HepG2 (cell line): ENCODE measurements at regions not wholly inside any gene's neighbourhood (a gene's known extent, or its start where the extent isn't known, plus 50 kb on each side); places are given as distances from the start of the nearest gene placed in this dataset.

Experiments used
- ATAC-seq: fragments of 200-7000 bp; cut with Tn5 transposase; 3 replicates; pipeline ENCODE4 v1.9.1; 2020; ENCODE audit warnings: mild to moderate bottlenecking, moderate library complexity
- BruUV-seq: library from RNA; stranded (reverse); fragments of 400-500 nt; replicated peaks from 2 replicates; lab custom pipeline; 2021; lab: Mats Ljungman, UMichigan
- CTCF ChIA-PET: fragments of 300-600 bp; formaldehyde crosslinking; extraction: SDS; loops from one replicate; lab custom pipeline; 2021; ENCODE audit warnings: low total read pairs, inconsistent platforms, low intra/inter-chr PET ratio; lab: Yijun Ruan, JAX
- POLR2A ChIA-PET: fragments of 350-600 bp; sonication (Branson Sonifier 250); formaldehyde crosslinking; loops from one replicate; lab custom pipeline; 2020; ENCODE audit warnings: antibody characterized with exemption, inconsistent platforms; lab: Yijun Ruan, JAX
- DNase-seq: peaks from one replicate; pipeline ENCODE4 v3.0.0-alpha.2; 2015; ENCODE audit warnings: low spot score
- FAIRE-seq: peaks from 3 replicates; lab custom pipeline; 2011; peaks lifted over from hg19 to GRCh38; lab: Jason Lieb, UNC
- H2AFZ ChIP-seq: one replicate; pipeline ENCODE4 v1.6.1; 2011; ENCODE audit warnings: low read length, inconsistent platforms
- H3K27ac ChIP-seq: fragments of 300-600 bp; 3 replicates; pipeline ENCODE4 v1.8.0; 2011; ENCODE audit warnings: mixed run types, mild to moderate bottlenecking, mixed read lengths, low read length, inconsistent platforms; ENCODE audit not compliant: insufficient read depth; ENCODE audit errors: extremely low read length
- H3K27me3 ChIP-seq, 2 experiments: fragments of 200-600 bp in 1 of 2; 2 replicates in 1 of 2; 3 replicates in 1 of 2; pipeline versions ENCODE4 v1.6.0 to v1.8.0; 2011; ENCODE audit warnings: low read length in 2 of 2, mild to moderate bottlenecking in 2 of 2, moderate library complexity in 2 of 2, inconsistent platforms in 1 of 2; ENCODE audit not compliant: insufficient read depth in 2 of 2, control insufficient read depth in 1 of 2
- H3K36me3 ChIP-seq, 2 experiments: fragments of 200-600 bp in 1 of 2; replicated peaks in 1 of 2; 2 replicates in 1 of 2; 3 replicates in 1 of 2; pipeline versions ENCODE4 v1.5.1 to v1.8.0; 2011; ENCODE audit warnings: low read length in 2 of 2, inconsistent platforms in 1 of 2; ENCODE audit not compliant: insufficient read depth in 2 of 2, control insufficient read depth in 1 of 2
- H3K4me1 ChIP-seq: 2 replicates; pipeline ENCODE4 v1.5.1; 2012; ENCODE audit warnings: low read length, inconsistent platforms; ENCODE audit not compliant: insufficient read depth
- H3K4me2 ChIP-seq: 2 replicates; pipeline ENCODE4 v1.6.0; 2011; ENCODE audit warnings: low read depth, low read length, inconsistent platforms
- H3K4me3 ChIP-seq, 3 experiments: fragments of 200-600 bp in 1 of 3; sonication (generic), shearing (Covaris generic) in 1 of 3; replicated peaks in 1 of 3; 2 replicates each; pipeline ENCODE4 v1.5.1; 2011 to 2016; ENCODE audit warnings: low read length in 3 of 3, inconsistent platforms in 2 of 3, low read depth in 2 of 3, mild to moderate bottlenecking in 2 of 3, control low read depth in 1 of 3, mixed read lengths in 1 of 3; ENCODE audit not compliant: insufficient read depth in 1 of 3
- H3K79me2 ChIP-seq: one replicate; pipeline ENCODE4 v1.6.1; 2011; ENCODE audit warnings: low read length, inconsistent platforms; ENCODE audit not compliant: insufficient read depth
- H3K9ac ChIP-seq: 2 replicates; pipeline ENCODE4 v1.6.0; 2011; ENCODE audit warnings: mild to moderate bottlenecking, low read depth, low read length, inconsistent platforms; ENCODE audit not compliant: insufficient read depth
- H3K9me3 ChIP-seq: 2 replicates; pipeline ENCODE4 v1.5.1; 2012; ENCODE audit warnings: mild to moderate bottlenecking, low read length
- H4K20me1 ChIP-seq: 2 replicates; pipeline ENCODE4 v1.6.0; 2011; ENCODE audit warnings: inconsistent platforms, mild to moderate bottlenecking, low read length, moderate library complexity; ENCODE audit not compliant: insufficient read depth
- ATAD3A ChIP-seq: sonication (generic); formaldehyde crosslinking; IDR thresholded peaks from 2 replicates; pipeline ENCODE4 v1.4.0; 2020; ENCODE audit warnings: missing genetic modification reagents
- CBX2 ChIP-seq, 2 experiments: fragments of 200-600 bp in 1 of 2; sonication (generic); formaldehyde crosslinking in 1 of 2; IDR thresholded peaks; 2 replicates each; pipeline versions ENCODE4 v1.7.0 to v1.8.1; 2018 to 2022; ENCODE audit warnings: low read depth in 2 of 2, low read length in 1 of 2, mild to moderate bottlenecking in 1 of 2, missing genetic modification reagents in 1 of 2
- FOXM1 ChIP-seq: sonication (generic); formaldehyde crosslinking; IDR thresholded peaks from 2 replicates; pipeline ENCODE4 v1.5.0; 2020; ENCODE audit warnings: missing genetic modification reagents
- GPN1 ChIP-seq: sonication (generic); formaldehyde crosslinking; IDR thresholded peaks from 2 replicates; pipeline ENCODE4 v1.5.1; 2020; ENCODE audit warnings: missing genetic modification reagents, borderline replicate concordance
- KLF15 ChIP-seq: sonication (generic); formaldehyde crosslinking; IDR thresholded peaks from 2 replicates; pipeline ENCODE4 v1.8.1; 2023; ENCODE audit warnings: borderline replicate concordance, mild to moderate bottlenecking, inconsistent platforms, missing genetic modification reagents, mixed read lengths
- SMAD1 ChIP-seq: sonication (generic); formaldehyde crosslinking; IDR thresholded peaks from 2 replicates; pipeline ENCODE4 v1.4.0; 2020; ENCODE audit warnings: missing genetic modification reagents, low read depth, mild to moderate bottlenecking, borderline replicate concordance
- ZEB1 ChIP-seq: IDR thresholded peaks from 2 replicates; pipeline ENCODE4 v1.6.1; 2012; ENCODE audit warnings: mild to moderate bottlenecking, low read depth, inconsistent platforms; ENCODE audit not compliant: insufficient replicate concordance
- ZNF251 ChIP-seq: sonication (generic); formaldehyde crosslinking; IDR thresholded peaks from 2 replicates; pipeline ENCODE4 v1.9.0; 2021; ENCODE audit warnings: mild to moderate bottlenecking, missing genetic modification reagents
- ZNF329 ChIP-seq: sonication (generic); formaldehyde crosslinking; IDR thresholded peaks from 2 replicates; pipeline ENCODE4 v1.9.0; 2021; ENCODE audit warnings: low read depth, mild to moderate bottlenecking, missing genetic modification reagents
- ZNF780A ChIP-seq: sonication (generic); formaldehyde crosslinking; IDR thresholded peaks from 2 replicates; pipeline ENCODE4 v1.8.0; 2022; ENCODE audit warnings: mild to moderate bottlenecking, missing genetic modification reagents, moderate library complexity
- in situ Hi-C: cut with HindIII; loops from 2 replicates; pipeline ENCODE4 v1.10.0; 2017; ENCODE audit warnings: low pct_unique_long_range_greater_than_20kb; ENCODE audit not compliant: extremely low pct_ligation_motif_present
- intact Hi-C: fragments of 100-400 bp; cut with micrococcal nuclease; formaldehyde crosslinking; loops from one replicate; pipeline ENCODE4 v1.10.0; 2022; ENCODE audit not compliant: unreplicated experiment
- TF ChIP-seq, protein P1 (sequence below): sonication (generic); formaldehyde crosslinking; IDR thresholded peaks from 2 replicates; pipeline ENCODE4 v1.4.0; 2020; ENCODE audit warnings: mild to moderate bottlenecking, missing genetic modification reagents, borderline replicate concordance
- TF ChIP-seq, protein P2 (sequence below): sonication (generic); formaldehyde crosslinking; IDR thresholded peaks from 2 replicates; pipeline ENCODE4 v1.4.0; 2020; ENCODE audit warnings: mild to moderate bottlenecking, missing genetic modification reagents
- TF ChIP-seq, protein P3 (sequence below): sonication (generic); formaldehyde crosslinking; IDR thresholded peaks from 2 replicates; pipeline ENCODE4 v1.4.0; 2020; ENCODE audit warnings: missing genetic modification reagents, borderline replicate concordance
- TF ChIP-seq, protein P4 (sequence below): sonication (generic); formaldehyde crosslinking; IDR thresholded peaks from 2 replicates; pipeline ENCODE4 v1.4.0; 2020; ENCODE audit warnings: mild to moderate bottlenecking, missing genetic modification reagents

DNA sequence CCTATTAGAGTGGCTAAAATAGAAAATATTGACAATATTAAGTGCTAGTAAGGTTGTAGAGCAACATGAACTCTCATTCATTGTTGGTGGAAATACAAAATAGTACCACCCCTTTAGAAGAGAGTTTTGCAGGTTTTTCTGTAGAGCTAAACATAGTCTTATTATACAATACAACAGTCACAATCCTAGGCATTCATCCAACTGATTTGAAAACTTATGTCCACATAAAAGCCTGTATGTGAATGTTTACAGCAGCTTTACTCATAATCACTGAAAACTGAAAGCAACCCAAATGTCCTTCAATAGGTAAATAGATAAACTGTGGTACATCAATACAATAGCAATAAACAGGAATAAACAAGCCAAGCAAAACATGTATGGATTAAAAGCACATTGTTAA, 127.2 kb upstream of the PRNP start:
- ATAC-seq (no peak), DNase-seq (no peak), FAIRE-seq (no peak)
- ChIA-PET CTCF (no interaction called here), POLR2A (no interaction called here)
- no peak overlapping the region for H3K27ac ChIP-seq
- intact Hi-C loops (no loop called here), in situ Hi-C loops (no loop called here)
- BruUV-seq: no TSS peak
- no peak overlapping the region for H3K4me3 ChIP-seq
- H2AFZ ChIP-seq: no peak overlapping the region
- no peaks in the 10 kb centered on the region for H3K4me1 ChIP-seq
- no peak for TF ChIP-seq ATAD3A (CRISPR knock-in tag)
- TF ChIP-seq, protein P1, sequence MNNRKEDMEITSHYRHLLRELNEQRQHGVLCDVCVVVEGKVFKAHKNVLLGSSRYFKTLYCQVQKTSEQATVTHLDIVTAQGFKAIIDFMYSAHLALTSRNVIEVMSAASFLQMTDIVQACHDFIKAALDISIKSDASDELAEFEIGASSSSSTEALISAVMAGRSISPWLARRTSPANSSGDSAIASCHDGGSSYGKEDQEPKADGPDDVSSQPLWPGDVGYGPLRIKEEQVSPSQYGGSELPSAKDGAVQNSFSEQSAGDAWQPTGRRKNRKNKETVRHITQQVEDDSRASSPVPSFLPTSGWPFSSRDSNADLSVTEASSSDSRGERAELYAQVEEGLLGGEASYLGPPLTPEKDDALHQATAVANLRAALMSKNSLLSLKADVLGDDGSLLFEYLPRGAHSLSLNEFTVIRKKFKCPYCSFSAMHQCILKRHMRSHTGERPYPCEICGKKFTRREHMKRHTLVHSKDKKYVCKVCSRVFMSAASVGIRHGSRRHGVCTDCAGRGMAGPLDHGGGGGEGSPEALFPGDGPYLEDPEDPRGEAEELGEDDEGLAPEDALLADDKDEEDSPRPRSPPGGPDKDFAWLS (CRISPR knock-in tag): no peak
- TF ChIP-seq GPN1 (CRISPR knock-in tag): no peak
- TF ChIP-seq FOXM1 (CRISPR knock-in tag): no peak
- no peak for TF ChIP-seq CBX2 (IDR thresholded peaks at IDR 0.05; ENCODE audit: low read depth, low read length)
- TF ChIP-seq CBX2 (CRISPR knock-in tag; IDR thresholded peaks at IDR 0.05; ENCODE audit: low read depth): no peak
- TF ChIP-seq, protein P2, sequence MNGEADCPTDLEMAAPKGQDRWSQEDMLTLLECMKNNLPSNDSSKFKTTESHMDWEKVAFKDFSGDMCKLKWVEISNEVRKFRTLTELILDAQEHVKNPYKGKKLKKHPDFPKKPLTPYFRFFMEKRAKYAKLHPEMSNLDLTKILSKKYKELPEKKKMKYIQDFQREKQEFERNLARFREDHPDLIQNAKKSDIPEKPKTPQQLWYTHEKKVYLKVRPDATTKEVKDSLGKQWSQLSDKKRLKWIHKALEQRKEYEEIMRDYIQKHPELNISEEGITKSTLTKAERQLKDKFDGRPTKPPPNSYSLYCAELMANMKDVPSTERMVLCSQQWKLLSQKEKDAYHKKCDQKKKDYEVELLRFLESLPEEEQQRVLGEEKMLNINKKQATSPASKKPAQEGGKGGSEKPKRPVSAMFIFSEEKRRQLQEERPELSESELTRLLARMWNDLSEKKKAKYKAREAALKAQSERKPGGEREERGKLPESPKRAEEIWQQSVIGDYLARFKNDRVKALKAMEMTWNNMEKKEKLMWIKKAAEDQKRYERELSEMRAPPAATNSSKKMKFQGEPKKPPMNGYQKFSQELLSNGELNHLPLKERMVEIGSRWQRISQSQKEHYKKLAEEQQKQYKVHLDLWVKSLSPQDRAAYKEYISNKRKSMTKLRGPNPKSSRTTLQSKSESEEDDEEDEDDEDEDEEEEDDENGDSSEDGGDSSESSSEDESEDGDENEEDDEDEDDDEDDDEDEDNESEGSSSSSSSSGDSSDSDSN (CRISPR knock-in tag): no peak
- TF ChIP-seq, protein P3, sequence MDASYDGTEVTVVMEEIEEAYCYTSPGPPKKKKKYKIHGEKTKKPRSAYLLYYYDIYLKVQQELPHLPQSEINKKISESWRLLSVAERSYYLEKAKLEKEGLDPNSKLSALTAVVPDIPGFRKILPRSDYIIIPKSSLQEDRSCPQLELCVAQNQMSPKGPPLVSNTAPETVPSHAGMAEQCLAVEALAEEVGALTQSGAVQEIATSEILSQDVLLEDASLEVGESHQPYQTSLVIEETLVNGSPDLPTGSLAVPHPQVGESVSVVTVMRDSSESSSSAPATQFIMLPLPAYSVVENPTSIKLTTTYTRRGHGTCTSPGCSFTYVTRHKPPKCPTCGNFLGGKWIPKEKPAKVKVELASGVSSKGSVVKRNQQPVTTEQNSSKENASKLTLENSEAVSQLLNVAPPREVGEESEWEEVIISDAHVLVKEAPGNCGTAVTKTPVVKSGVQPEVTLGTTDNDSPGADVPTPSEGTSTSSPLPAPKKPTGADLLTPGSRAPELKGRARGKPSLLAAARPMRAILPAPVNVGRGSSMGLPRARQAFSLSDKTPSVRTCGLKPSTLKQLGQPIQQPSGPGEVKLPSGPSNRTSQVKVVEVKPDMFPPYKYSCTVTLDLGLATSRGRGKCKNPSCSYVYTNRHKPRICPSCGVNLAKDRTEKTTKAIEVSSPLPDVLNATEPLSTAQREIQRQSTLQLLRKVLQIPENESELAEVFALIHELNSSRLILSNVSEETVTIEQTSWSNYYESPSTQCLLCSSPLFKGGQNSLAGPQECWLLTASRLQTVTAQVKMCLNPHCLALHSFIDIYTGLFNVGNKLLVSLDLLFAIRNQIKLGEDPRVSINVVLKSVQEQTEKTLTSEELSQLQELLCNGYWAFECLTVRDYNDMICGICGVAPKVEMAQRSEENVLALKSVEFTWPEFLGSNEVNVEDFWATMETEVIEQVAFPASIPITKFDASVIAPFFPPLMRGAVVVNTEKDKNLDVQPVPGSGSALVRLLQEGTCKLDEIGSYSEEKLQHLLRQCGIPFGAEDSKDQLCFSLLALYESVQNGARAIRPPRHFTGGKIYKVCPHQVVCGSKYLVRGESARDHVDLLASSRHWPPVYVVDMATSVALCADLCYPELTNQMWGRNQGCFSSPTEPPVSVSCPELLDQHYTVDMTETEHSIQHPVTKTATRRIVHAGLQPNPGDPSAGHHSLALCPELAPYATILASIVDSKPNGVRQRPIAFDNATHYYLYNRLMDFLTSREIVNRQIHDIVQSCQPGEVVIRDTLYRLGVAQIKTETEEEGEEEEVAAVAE: no peak
- no peak for TF ChIP-seq ZNF780A (CRISPR knock-in tag)
- TF ChIP-seq, protein P4, sequence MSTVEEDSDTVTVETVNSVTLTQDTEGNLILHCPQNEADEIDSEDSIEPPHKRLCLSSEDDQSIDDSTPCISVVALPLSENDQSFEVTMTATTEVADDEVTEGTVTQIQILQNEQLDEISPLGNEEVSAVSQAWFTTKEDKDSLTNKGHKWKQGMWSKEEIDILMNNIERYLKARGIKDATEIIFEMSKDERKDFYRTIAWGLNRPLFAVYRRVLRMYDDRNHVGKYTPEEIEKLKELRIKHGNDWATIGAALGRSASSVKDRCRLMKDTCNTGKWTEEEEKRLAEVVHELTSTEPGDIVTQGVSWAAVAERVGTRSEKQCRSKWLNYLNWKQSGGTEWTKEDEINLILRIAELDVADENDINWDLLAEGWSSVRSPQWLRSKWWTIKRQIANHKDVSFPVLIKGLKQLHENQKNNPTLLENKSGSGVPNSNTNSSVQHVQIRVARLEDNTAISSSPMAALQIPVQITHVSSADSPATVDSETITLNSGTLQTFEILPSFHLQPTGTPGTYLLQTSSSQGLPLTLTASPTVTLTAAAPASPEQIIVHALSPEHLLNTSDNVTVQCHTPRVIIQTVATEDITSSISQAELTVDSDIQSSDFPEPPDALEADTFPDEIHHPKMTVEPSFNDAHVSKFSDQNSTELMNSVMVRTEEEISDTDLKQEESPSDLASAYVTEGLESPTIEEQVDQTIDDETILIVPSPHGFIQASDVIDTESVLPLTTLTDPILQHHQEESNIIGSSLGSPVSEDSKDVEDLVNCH (CRISPR knock-in tag): no peak
- TF ChIP-seq ZEB1: no peak
- no peak for TF ChIP-seq SMAD1 (CRISPR knock-in tag)
- no peak for TF ChIP-seq KLF15 (CRISPR knock-in tag)
- no peak for TF ChIP-seq ZNF251 (CRISPR knock-in tag)
- no peak for TF ChIP-seq ZNF329 (CRISPR knock-in tag)
- no peak overlapping the region for H3K4me2 ChIP-seq
- no peaks in the 10 kb centered on the region for H3K79me2 ChIP-seq
- H3K27me3 ChIP-seq: no peaks in the 10 kb centered on the region
- no peaks in the 10 kb centered on the region for H4K20me1 ChIP-seq
- H3K9me3 ChIP-seq: no peaks in the 10 kb centered on the region
- no peaks in the 10 kb centered on the region for H3K36me3 ChIP-seq
- no peak overlapping the region for H3K9ac ChIP-seq
